ENCODE measurements at regions not wholly inside any gene's neighbourhood (a gene's known extent, or its start where the extent isn't known, plus 50 kb on each side); places are given as distances from the start of the nearest gene placed in this dataset.

DNA sequence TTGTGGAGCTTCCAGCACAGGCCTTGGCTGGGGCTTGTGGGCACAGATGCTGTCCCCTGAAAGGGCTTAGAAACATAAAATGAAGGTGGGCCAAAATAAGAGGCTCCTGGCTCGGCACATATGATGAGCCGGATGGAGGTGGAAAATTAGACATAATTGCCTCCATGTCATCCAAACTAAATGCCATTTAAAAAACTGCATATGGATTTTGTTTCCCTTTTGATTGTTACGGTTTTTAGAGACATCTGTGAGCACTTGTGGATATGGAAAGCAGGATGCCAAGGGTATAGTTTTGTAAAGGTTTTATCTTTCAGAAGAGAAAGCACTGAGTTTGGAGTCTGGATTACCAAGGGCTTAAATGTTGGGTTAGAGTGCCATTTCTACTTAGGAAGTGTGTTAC, 498.3 kb downstream of the RIT2 start:
- no peak overlapping the region for H2AFZ ChIP-seq (ENCODE audit: low read depth, low read length)
- intact Hi-C loops (cut with micrococcal nuclease), result no loop called here

More for the DNA sequence above, 498.3 kb downstream of the RIT2 start:
- no peak for FAIRE-seq
- no peaks in the 10 kb centered on the region for H3K36me3 ChIP-seq (ENCODE audit: control insufficient read depth, insufficient read depth, low read length)
- no peaks in the 10 kb centered on the region for H4K20me1 ChIP-seq (replicated peaks; ENCODE audit: control insufficient read depth, insufficient read depth, low read length)
- H3K4me3 ChIP-seq, result no peak overlapping the region
- H3K9ac ChIP-seq (ENCODE audit: insufficient read depth in 1 of 2, low read depth in 2 of 2, low read length in 2 of 2), result no peak overlapping the region
- no peaks in the 10 kb centered on the region for H3K79me2 ChIP-seq (ENCODE audit: control insufficient read depth, insufficient read depth, low read length)
- WGBS (ENCODE audit: insufficient coverage, low coverage, missing lambda C conversion rate), result 0% methylated on average over 3 of the region's 3 CpGs
- no peaks in the 10 kb centered on the region for H3K9me3 ChIP-seq (replicated peaks; ENCODE audit: control insufficient read depth, insufficient read depth, low read depth, low read length)
- ATAC-seq, result no peak
- no peak overlapping the region for H3K27ac ChIP-seq (ENCODE audit: extremely low read depth, low read depth, low read length)
- H3K27me3 ChIP-seq (ENCODE audit: control insufficient read depth in 2 of 2, insufficient read depth in 2 of 2, low read length in 2 of 2), result no peaks in the 10 kb centered on the region
- in situ Hi-C loops (cut with MboI), result no loop called here
- no TSS peak for BruUV-seq (replicated peaks)
- H3K4me1 ChIP-seq (replicated peaks in 1 of 2; ENCODE audit: control insufficient read depth in 2 of 2, insufficient read depth in 2 of 2, low read length in 2 of 2), result no peaks in the 10 kb centered on the region
- TF ChIP-seq MXI1 (IDR thresholded peaks at IDR 0.05; ENCODE audit: low read depth, low read length), result no peak
- TF ChIP-seq DACH1 (IDR thresholded peaks at IDR 0.05; ENCODE audit: partially characterized antibody), result no peak
- TF ChIP-seq, protein P1, sequence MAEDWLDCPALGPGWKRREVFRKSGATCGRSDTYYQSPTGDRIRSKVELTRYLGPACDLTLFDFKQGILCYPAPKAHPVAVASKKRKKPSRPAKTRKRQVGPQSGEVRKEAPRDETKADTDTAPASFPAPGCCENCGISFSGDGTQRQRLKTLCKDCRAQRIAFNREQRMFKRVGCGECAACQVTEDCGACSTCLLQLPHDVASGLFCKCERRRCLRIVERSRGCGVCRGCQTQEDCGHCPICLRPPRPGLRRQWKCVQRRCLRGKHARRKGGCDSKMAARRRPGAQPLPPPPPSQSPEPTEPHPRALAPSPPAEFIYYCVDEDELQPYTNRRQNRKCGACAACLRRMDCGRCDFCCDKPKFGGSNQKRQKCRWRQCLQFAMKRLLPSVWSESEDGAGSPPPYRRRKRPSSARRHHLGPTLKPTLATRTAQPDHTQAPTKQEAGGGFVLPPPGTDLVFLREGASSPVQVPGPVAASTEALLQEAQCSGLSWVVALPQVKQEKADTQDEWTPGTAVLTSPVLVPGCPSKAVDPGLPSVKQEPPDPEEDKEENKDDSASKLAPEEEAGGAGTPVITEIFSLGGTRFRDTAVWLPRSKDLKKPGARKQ (CRISPR knock-in tag; IDR thresholded peaks at IDR 0.05), result no peak
- no peak for TF ChIP-seq ZNF766 (CRISPR knock-in tag; conservative IDR thresholded peaks at IDR 0.05)
- TF ChIP-seq THRAP3 (IDR thresholded peaks at IDR 0.05; ENCODE audit: borderline replicate concordance), result no peak
- no peak for TF ChIP-seq ZNF551 (CRISPR knock-in tag; IDR thresholded peaks at IDR 0.05)
- TF ChIP-seq, protein P2, sequence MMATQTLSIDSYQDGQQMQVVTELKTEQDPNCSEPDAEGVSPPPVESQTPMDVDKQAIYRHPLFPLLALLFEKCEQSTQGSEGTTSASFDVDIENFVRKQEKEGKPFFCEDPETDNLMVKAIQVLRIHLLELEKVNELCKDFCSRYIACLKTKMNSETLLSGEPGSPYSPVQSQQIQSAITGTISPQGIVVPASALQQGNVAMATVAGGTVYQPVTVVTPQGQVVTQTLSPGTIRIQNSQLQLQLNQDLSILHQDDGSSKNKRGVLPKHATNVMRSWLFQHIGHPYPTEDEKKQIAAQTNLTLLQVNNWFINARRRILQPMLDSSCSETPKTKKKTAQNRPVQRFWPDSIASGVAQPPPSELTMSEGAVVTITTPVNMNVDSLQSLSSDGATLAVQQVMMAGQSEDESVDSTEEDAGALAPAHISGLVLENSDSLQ (IDR thresholded peaks at IDR 0.05), result no peak
- TF ChIP-seq CBX3 (IDR thresholded peaks at IDR 0.05; ENCODE audit: borderline replicate concordance in 1 of 2, low read length in 2 of 2), result no peak
- TF ChIP-seq SMAD4 (CRISPR knock-in tag; conservative IDR thresholded peaks at IDR 0.05), result no peak
- TF ChIP-seq ZNF431 (CRISPR knock-in tag; IDR thresholded peaks at IDR 0.05), result no peak
- no peak for TF ChIP-seq RBM25 (IDR thresholded peaks at IDR 0.05; ENCODE audit: low read depth, low read length, severe bottlenecking)
- TF ChIP-seq SAFB (IDR thresholded peaks at IDR 0.05; ENCODE audit: borderline replicate concordance, low read depth, low read length), result no peak
- TF ChIP-seq, protein P3, sequence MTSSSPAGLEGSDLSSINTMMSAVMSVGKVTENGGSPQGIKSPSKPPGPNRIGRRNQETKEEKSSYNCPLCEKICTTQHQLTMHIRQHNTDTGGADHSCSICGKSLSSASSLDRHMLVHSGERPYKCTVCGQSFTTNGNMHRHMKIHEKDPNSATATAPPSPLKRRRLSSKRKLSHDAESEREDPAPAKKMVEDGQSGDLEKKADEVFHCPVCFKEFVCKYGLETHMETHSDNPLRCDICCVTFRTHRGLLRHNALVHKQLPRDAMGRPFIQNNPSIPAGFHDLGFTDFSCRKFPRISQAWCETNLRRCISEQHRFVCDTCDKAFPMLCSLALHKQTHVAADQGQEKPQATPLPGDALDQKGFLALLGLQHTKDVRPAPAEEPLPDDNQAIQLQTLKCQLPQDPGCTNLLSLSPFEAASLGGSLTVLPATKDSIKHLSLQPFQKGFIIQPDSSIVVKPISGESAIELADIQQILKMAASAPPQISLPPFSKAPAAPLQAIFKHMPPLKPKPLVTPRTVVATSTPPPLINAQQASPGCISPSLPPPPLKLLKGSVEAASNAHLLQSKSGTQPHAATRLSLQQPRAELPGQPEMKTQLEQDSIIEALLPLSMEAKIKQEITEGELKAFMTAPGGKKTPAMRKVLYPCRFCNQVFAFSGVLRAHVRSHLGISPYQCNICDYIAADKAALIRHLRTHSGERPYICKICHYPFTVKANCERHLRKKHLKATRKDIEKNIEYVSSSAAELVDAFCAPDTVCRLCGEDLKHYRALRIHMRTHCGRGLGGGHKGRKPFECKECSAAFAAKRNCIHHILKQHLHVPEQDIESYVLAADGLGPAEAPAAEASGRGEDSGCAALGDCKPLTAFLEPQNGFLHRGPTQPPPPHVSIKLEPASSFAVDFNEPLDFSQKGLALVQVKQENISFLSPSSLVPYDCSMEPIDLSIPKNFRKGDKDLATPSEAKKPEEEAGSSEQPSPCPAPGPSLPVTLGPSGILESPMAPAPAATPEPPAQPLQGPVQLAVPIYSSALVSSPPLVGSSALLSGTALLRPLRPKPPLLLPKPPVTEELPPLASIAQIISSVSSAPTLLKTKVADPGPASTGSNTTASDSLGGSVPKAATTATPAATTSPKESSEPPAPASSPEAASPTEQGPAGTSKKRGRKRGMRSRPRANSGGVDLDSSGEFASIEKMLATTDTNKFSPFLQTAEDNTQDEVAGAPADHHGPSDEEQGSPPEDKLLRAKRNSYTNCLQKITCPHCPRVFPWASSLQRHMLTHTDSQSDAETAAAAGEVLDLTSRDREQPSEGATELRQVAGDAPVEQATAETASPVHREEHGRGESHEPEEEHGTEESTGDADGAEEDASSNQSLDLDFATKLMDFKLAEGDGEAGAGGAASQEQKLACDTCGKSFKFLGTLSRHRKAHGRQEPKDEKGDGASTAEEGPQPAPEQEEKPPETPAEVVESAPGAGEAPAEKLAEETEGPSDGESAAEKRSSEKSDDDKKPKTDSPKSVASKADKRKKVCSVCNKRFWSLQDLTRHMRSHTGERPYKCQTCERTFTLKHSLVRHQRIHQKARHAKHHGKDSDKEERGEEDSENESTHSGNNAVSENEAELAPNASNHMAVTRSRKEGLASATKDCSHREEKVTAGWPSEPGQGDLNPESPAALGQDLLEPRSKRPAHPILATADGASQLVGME (CRISPR knock-in tag; IDR thresholded peaks at IDR 0.05), result no peak
- no peaks in the 10 kb centered on the region for H3K9me1 ChIP-seq (ENCODE audit: control insufficient read depth, insufficient read depth, low read length)
- no peak for DNase-seq (ENCODE audit: extremely low read depth in 1 of 4, low spot score in 3 of 4)
- POLR2A ChIA-PET, result no interaction called here
- no peak overlapping the region for H3K4me2 ChIP-seq (ENCODE audit: insufficient read depth, low read length)
- CTCF ChIA-PET (ENCODE audit: low intra/inter-chr PET ratio), result no interaction called here
